CD14-positive monocyte (primary cell): ENCODE measurements at regions not wholly inside any gene's neighbourhood (a gene's known extent, or its start where the extent isn't known, plus 50 kb on each side); places are given as distances from the start of the nearest gene placed in this dataset.

Experiments used
- DNase-seq, 3 donors: peaks; one replicate each; pipeline ENCODE4 v3.0.0-alpha.2; 2011 to 2022
- H2AFZ ChIP-seq: 2 replicates; pipeline ENCODE4 v1.6.0; 2012; ENCODE audit warnings: mild to moderate bottlenecking, low read depth, low read length, inconsistent platforms; ENCODE audit not compliant: insufficient read depth, poor library complexity, severe bottlenecking
- H3K27ac ChIP-seq, 2 donors: 1 replicate in 1 of 2; 2 replicates in 1 of 2; pipeline ENCODE4 v1.5.1; 2012 to 2013; ENCODE audit warnings: low read length in 2 of 2, control low read depth in 1 of 2, inconsistent platforms in 1 of 2, low read depth in 1 of 2, mild to moderate bottlenecking in 1 of 2
- H3K27me3 ChIP-seq, 2 donors: one replicate each; pipeline versions ENCODE4 v1.6.0 to v1.6.1; 2011 to 2013; ENCODE audit warnings: low read length in 2 of 2; ENCODE audit not compliant: control insufficient read depth in 2 of 2, insufficient read depth in 2 of 2
- H3K36me3 ChIP-seq, 2 donors: replicated peaks in 1 of 2; 1 replicate in 1 of 2; 2 replicates in 1 of 2; pipeline versions ENCODE4 v1.5.1 to v1.6.1; 2012 to 2013; ENCODE audit warnings: low read length in 2 of 2, control low read depth in 1 of 2, inconsistent platforms in 1 of 2, mild to moderate bottlenecking in 1 of 2; ENCODE audit not compliant: insufficient read depth in 2 of 2, control insufficient read depth in 1 of 2
- H3K4me1 ChIP-seq, 2 donors: 1 replicate in 1 of 2; 2 replicates in 1 of 2; pipeline versions ENCODE4 v1.5.1 to v1.6.1; 2012 to 2013; ENCODE audit warnings: low read length in 2 of 2, control low read depth in 1 of 2, inconsistent platforms in 1 of 2, mild to moderate bottlenecking in 1 of 2, moderate library complexity in 1 of 2; ENCODE audit not compliant: insufficient read depth in 2 of 2, control insufficient read depth in 1 of 2
- H3K4me2 ChIP-seq: replicated peaks from 2 replicates; pipeline ENCODE3; 2012; ENCODE audit warnings: low read length, moderate library complexity, mild to moderate bottlenecking; ENCODE audit not compliant: poor library complexity, severe bottlenecking; ENCODE audit errors: extremely low read depth
- H3K4me3 ChIP-seq, 3 experiments: fragments of 200-600 bp in 1 of 3; sonication (generic) in 1 of 3; replicated peaks in 1 of 3; 1 replicate in 2 of 3; 2 replicates in 1 of 3; pipeline ENCODE4 v1.5.1; 2011 to 2013; ENCODE audit warnings: low read length in 3 of 3, mild to moderate bottlenecking in 3 of 3, control low read depth in 2 of 3, low read depth in 2 of 3, inconsistent platforms in 1 of 3, moderate library complexity in 1 of 3
- H3K79me2 ChIP-seq: 2 replicates; pipeline ENCODE4 v1.6.0; 2012; ENCODE audit warnings: mild to moderate bottlenecking, control low read depth, inconsistent platforms, low read length, moderate library complexity; ENCODE audit not compliant: insufficient read depth
- H3K9ac ChIP-seq: 2 replicates; pipeline ENCODE4 v1.6.0; 2017; ENCODE audit warnings: low read length, mild to moderate bottlenecking; ENCODE audit not compliant: insufficient read depth, poor library complexity, severe bottlenecking
- H3K9me3 ChIP-seq, 2 donors: replicated peaks in 1 of 2; 1 replicate in 1 of 2; 2 replicates in 1 of 2; pipeline versions ENCODE4 v1.5.1 to v1.6.1; 2012 to 2013; ENCODE audit warnings: low read length in 2 of 2, control low read depth in 1 of 2; ENCODE audit not compliant: control insufficient read depth in 1 of 2, insufficient read depth in 1 of 2
- H4K20me1 ChIP-seq: 2 replicates; pipeline ENCODE4 v1.6.0; 2012; ENCODE audit warnings: mild to moderate bottlenecking, low read length, control low read depth, moderate library complexity; ENCODE audit not compliant: insufficient read depth
- H3K27ac Mint-ChIP-seq, 7 donors: one replicate each; pipeline ENCODE4 v1.8.0; 2020; ENCODE audit warnings: mild to moderate bottlenecking in 7 of 7, mixed read lengths in 7 of 7, moderate library complexity in 6 of 7, inconsistent platforms in 2 of 7
- H3K27me3 Mint-ChIP-seq, 3 donors: one replicate each; pipeline ENCODE4 v1.8.0; 2021 to 2022; ENCODE audit warnings: low read depth in 3 of 3, mild to moderate bottlenecking in 3 of 3, mixed read lengths in 3 of 3, moderate library complexity in 3 of 3, inconsistent platforms in 1 of 3
- H3K36me3 Mint-ChIP-seq, 2 donors: one replicate each; pipeline ENCODE4 v1.8.0; 2020; ENCODE audit warnings: mixed read lengths in 2 of 2, inconsistent platforms in 1 of 2, mild to moderate bottlenecking in 1 of 2
- H3K4me1 Mint-ChIP-seq: one replicate; pipeline ENCODE4 v1.8.0; 2020; ENCODE audit warnings: mild to moderate bottlenecking, mixed read lengths
- H3K4me3 Mint-ChIP-seq, 2 donors: one replicate each; pipeline ENCODE4 v1.8.0; 2020; ENCODE audit warnings: mild to moderate bottlenecking in 2 of 2, mixed read lengths in 2 of 2, moderate library complexity in 1 of 2
- H3K9me3 Mint-ChIP-seq, 7 donors: one replicate each; pipeline ENCODE4 v1.8.0; 2020 to 2022; ENCODE audit warnings: mixed read lengths in 7 of 7, mild to moderate bottlenecking in 6 of 7, moderate library complexity in 6 of 7, inconsistent platforms in 2 of 7
- WGBS: methylation state at CpG from one replicate; pipeline ENCODE4 v1.1.5; 2013; ENCODE audit warnings: missing lambda C conversion rate; ENCODE audit not compliant: insufficient coverage; 5-methylcytosine and 5-hydroxymethylcytosine counted together
- intact Hi-C, 2 donors: fragments of 100-400 bp; cut with micrococcal nuclease; formaldehyde crosslinking; loops; one replicate each; pipeline versions ENCODE4 v1.15.0 to v1.15.1; 2023
- TF ChIP-seq, protein P1 (sequence below): fragments of 200-600 bp; IDR thresholded peaks from one replicate; pipeline ENCODE4 v1.8.0; 2022; ENCODE audit warnings: antibody characterized with exemption, mild to moderate bottlenecking

DNA sequence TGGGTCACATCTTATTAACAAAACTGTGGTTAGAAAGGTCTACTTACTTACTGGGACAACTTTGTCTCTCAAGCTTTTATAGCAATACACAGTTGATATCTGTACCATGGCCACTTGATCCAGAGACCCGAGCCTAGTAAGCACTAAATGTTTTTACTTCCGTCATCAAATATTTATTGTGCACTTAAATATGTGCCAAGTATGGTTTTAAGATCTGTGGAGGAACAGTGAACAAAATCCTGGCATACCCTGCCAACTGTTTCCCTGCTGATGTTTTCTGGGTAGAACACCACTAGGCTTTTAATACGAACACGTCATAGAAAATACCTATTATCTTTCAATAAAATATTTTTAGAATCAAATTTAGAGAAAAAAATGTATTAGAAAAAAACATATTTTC is 574.8 kb downstream of the HACE1 start:
- Histone ChIP-seq H3K4me1 (no peaks in the 10 kb centered on the region), H3K27me3 (no peaks in the 10 kb centered on the region), H3K9ac (no peak overlapping the region), H3K36me3 (no peaks in the 10 kb centered on the region), H3K4me2 (no peak overlapping the region), H3K4me3 (no peak overlapping the region), H4K20me1 (no peaks in the 10 kb centered on the region), H3K79me2 (no peaks in the 10 kb centered on the region), H3K27ac (no peak overlapping the region), H3K9me3 (no peaks in the 10 kb centered on the region), H2AFZ (no peak overlapping the region)
- peaks cover 0 to 2% (median 0%) of the 10 kb centered on the region in 7 donors for H3K9me3 Mint-ChIP-seq
- WGBS, result no CpG with 5 or more reads among the region's 4 CpGs
- no peak overlapping the region for H3K4me3 Mint-ChIP-seq
- H3K27me3 Mint-ChIP-seq, result peaks cover 0 to 3% (median 0%) of the 10 kb centered on the region in 3 donors
- no peak for DNase-seq
- intact Hi-C loops, result no loop called here
- no peaks in the 10 kb centered on the region for H3K36me3 Mint-ChIP-seq
- no peaks in the 10 kb centered on the region for H3K4me1 Mint-ChIP-seq
- H3K27ac Mint-ChIP-seq, result no peak overlapping the region
- TF ChIP-seq, protein P1, sequence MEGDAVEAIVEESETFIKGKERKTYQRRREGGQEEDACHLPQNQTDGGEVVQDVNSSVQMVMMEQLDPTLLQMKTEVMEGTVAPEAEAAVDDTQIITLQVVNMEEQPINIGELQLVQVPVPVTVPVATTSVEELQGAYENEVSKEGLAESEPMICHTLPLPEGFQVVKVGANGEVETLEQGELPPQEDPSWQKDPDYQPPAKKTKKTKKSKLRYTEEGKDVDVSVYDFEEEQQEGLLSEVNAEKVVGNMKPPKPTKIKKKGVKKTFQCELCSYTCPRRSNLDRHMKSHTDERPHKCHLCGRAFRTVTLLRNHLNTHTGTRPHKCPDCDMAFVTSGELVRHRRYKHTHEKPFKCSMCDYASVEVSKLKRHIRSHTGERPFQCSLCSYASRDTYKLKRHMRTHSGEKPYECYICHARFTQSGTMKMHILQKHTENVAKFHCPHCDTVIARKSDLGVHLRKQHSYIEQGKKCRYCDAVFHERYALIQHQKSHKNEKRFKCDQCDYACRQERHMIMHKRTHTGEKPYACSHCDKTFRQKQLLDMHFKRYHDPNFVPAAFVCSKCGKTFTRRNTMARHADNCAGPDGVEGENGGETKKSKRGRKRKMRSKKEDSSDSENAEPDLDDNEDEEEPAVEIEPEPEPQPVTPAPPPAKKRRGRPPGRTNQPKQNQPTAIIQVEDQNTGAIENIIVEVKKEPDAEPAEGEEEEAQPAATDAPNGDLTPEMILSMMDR, result no peak

- no peak overlapping the region for H3K27ac Mint-ChIP-seq
Measured at GRCh38 chr6:104282581-104282980, 577.1 kb downstream of the HACE1 start.

More at GRCh38 chr6:104282581-104282980, 577.1 kb downstream of the HACE1 start:
- H3K36me3 Mint-ChIP-seq, result no peaks in the 10 kb centered on the region
- WGBS, result 85% methylated on average over 2 of the region's 2 CpGs
- H3K4me1 ChIP-seq, result no peaks in the 10 kb centered on the region
- no peaks in the 10 kb centered on the region for H3K36me3 ChIP-seq
- no peak overlapping the region for H3K4me3 Mint-ChIP-seq
- no peak overlapping the region for H3K9ac ChIP-seq
- no peak overlapping the region for H3K4me2 ChIP-seq
- peaks cover 0 to 2% (median 0%) of the 10 kb centered on the region in 7 donors for H3K9me3 Mint-ChIP-seq
- H3K79me2 ChIP-seq, result no peaks in the 10 kb centered on the region
- H3K27me3 ChIP-seq, result no peaks in the 10 kb centered on the region
- no peak overlapping the region for H3K27ac ChIP-seq
- H3K4me1 Mint-ChIP-seq, result no peaks in the 10 kb centered on the region
- TF ChIP-seq, protein P1, result no peak
- H4K20me1 ChIP-seq, result no peaks in the 10 kb centered on the region
- intact Hi-C loops, result no loop called here
- no peaks in the 10 kb centered on the region for H3K9me3 ChIP-seq
- no peak overlapping the region for H3K4me3 ChIP-seq
- H2AFZ ChIP-seq, result no peak overlapping the region
- no peak for DNase-seq
- peaks cover 0 to 3% (median 0%) of the 10 kb centered on the region in 3 donors for H3K27me3 Mint-ChIP-seq
